HepG2 (cell line): ENCODE measurements at regions not wholly inside any gene's neighbourhood (a gene's known extent, or its start where the extent isn't known, plus 50 kb on each side); places are given as distances from the start of the nearest gene placed in this dataset.

Experiments
- ATAC-seq: fragments of 200-7000 bp; cut with Tn5 transposase; 3 replicates; pipeline ENCODE4 v1.9.1; 2020; ENCODE audit warnings: mild to moderate bottlenecking, moderate library complexity
- BruUV-seq: library from RNA; stranded (reverse); fragments of 400-500 nt; replicated peaks from 2 replicates; lab custom pipeline; 2021; lab: Mats Ljungman, UMichigan
- CTCF ChIA-PET: fragments of 300-600 bp; formaldehyde crosslinking; extraction: SDS; loops from one replicate; lab custom pipeline; 2021; ENCODE audit warnings: low total read pairs, inconsistent platforms, low intra/inter-chr PET ratio; lab: Yijun Ruan, JAX
- POLR2A ChIA-PET: fragments of 350-600 bp; sonication (Branson Sonifier 250); formaldehyde crosslinking; loops from one replicate; lab custom pipeline; 2020; ENCODE audit warnings: antibody characterized with exemption, inconsistent platforms; lab: Yijun Ruan, JAX
- DNase-seq: peaks from one replicate; pipeline ENCODE4 v3.0.0-alpha.2; 2015; ENCODE audit warnings: low spot score
- FAIRE-seq: peaks from 3 replicates; lab custom pipeline; 2011; peaks lifted over from hg19 to GRCh38; lab: Jason Lieb, UNC
- H2AFZ ChIP-seq: one replicate; pipeline ENCODE4 v1.6.1; 2011; ENCODE audit warnings: low read length, inconsistent platforms
- H3K27ac ChIP-seq: fragments of 300-600 bp; 3 replicates; pipeline ENCODE4 v1.8.0; 2011; ENCODE audit warnings: mixed run types, mild to moderate bottlenecking, mixed read lengths, low read length, inconsistent platforms; ENCODE audit not compliant: insufficient read depth; ENCODE audit errors: extremely low read length
- H3K27me3 ChIP-seq, 2 experiments: fragments of 200-600 bp in 1 of 2; 2 replicates in 1 of 2; 3 replicates in 1 of 2; pipeline versions ENCODE4 v1.6.0 to v1.8.0; 2011; ENCODE audit warnings: low read length in 2 of 2, mild to moderate bottlenecking in 2 of 2, moderate library complexity in 2 of 2, inconsistent platforms in 1 of 2; ENCODE audit not compliant: insufficient read depth in 2 of 2, control insufficient read depth in 1 of 2
- H3K36me3 ChIP-seq, 2 experiments: fragments of 200-600 bp in 1 of 2; replicated peaks in 1 of 2; 2 replicates in 1 of 2; 3 replicates in 1 of 2; pipeline versions ENCODE4 v1.5.1 to v1.8.0; 2011; ENCODE audit warnings: low read length in 2 of 2, inconsistent platforms in 1 of 2; ENCODE audit not compliant: insufficient read depth in 2 of 2, control insufficient read depth in 1 of 2
- H3K4me1 ChIP-seq: 2 replicates; pipeline ENCODE4 v1.5.1; 2012; ENCODE audit warnings: low read length, inconsistent platforms; ENCODE audit not compliant: insufficient read depth
- H3K4me2 ChIP-seq: 2 replicates; pipeline ENCODE4 v1.6.0; 2011; ENCODE audit warnings: low read depth, low read length, inconsistent platforms
- H3K4me3 ChIP-seq, 3 experiments: fragments of 200-600 bp in 1 of 3; sonication (generic), shearing (Covaris generic) in 1 of 3; replicated peaks in 1 of 3; 2 replicates each; pipeline ENCODE4 v1.5.1; 2011 to 2016; ENCODE audit warnings: low read length in 3 of 3, inconsistent platforms in 2 of 3, low read depth in 2 of 3, mild to moderate bottlenecking in 2 of 3, control low read depth in 1 of 3, mixed read lengths in 1 of 3; ENCODE audit not compliant: insufficient read depth in 1 of 3
- H3K79me2 ChIP-seq: one replicate; pipeline ENCODE4 v1.6.1; 2011; ENCODE audit warnings: low read length, inconsistent platforms; ENCODE audit not compliant: insufficient read depth
- H3K9ac ChIP-seq: 2 replicates; pipeline ENCODE4 v1.6.0; 2011; ENCODE audit warnings: mild to moderate bottlenecking, low read depth, low read length, inconsistent platforms; ENCODE audit not compliant: insufficient read depth
- H3K9me3 ChIP-seq: 2 replicates; pipeline ENCODE4 v1.5.1; 2012; ENCODE audit warnings: mild to moderate bottlenecking, low read length
- H4K20me1 ChIP-seq: 2 replicates; pipeline ENCODE4 v1.6.0; 2011; ENCODE audit warnings: inconsistent platforms, mild to moderate bottlenecking, low read length, moderate library complexity; ENCODE audit not compliant: insufficient read depth
- ARNTL ChIP-seq: sonication (generic); formaldehyde crosslinking; IDR thresholded peaks from 2 replicates; pipeline ENCODE4 v1.4.0; 2020; ENCODE audit warnings: mild to moderate bottlenecking, missing genetic modification reagents
- ATF6 ChIP-seq: sonication (generic); formaldehyde crosslinking; conservative IDR thresholded peaks from 2 replicates; pipeline ENCODE4 v1.4.0; 2020; ENCODE audit warnings: missing genetic modification reagents
- BRCA1 ChIP-seq: sonication (generic); formaldehyde crosslinking; IDR thresholded peaks from 2 replicates; pipeline ENCODE4 v1.4.0; 2020; ENCODE audit warnings: missing genetic modification reagents
- GZF1 ChIP-seq: sonication (generic); formaldehyde crosslinking; IDR thresholded peaks from 2 replicates; pipeline ENCODE4 v1.5.1; 2020; ENCODE audit warnings: mild to moderate bottlenecking, missing genetic modification reagents
- HOXA7 ChIP-seq: sonication (generic); formaldehyde crosslinking; IDR thresholded peaks from 2 replicates; pipeline ENCODE4 v1.8.1; 2022; ENCODE audit warnings: mild to moderate bottlenecking, missing genetic modification reagents, moderate library complexity
- PRDM10 ChIP-seq: sonication (generic); formaldehyde crosslinking; IDR thresholded peaks from 2 replicates; pipeline ENCODE4 v1.4.0; 2020; ENCODE audit warnings: low read depth, missing genetic modification reagents
- SIX1 ChIP-seq: sonication (generic); formaldehyde crosslinking; IDR thresholded peaks from 2 replicates; pipeline ENCODE4 v1.4.0; 2020; ENCODE audit warnings: missing genetic modification reagents, borderline replicate concordance
- SPEN ChIP-seq: sonication (generic); formaldehyde crosslinking; IDR thresholded peaks from 2 replicates; pipeline ENCODE4 v1.5.1; 2020; ENCODE audit warnings: low read depth, mild to moderate bottlenecking, missing genetic modification reagents
- ZBTB44 ChIP-seq: sonication (generic); formaldehyde crosslinking; IDR thresholded peaks from 2 replicates; pipeline ENCODE4 v1.4.0; 2020; ENCODE audit warnings: missing genetic modification reagents
- ZNF703 ChIP-seq: sonication (generic); formaldehyde crosslinking; IDR thresholded peaks from 2 replicates; pipeline ENCODE4 v1.5.1; 2020; ENCODE audit warnings: missing genetic modification reagents, mild to moderate bottlenecking, moderate library complexity, borderline replicate concordance
- ZNF709 ChIP-seq: sonication (generic); formaldehyde crosslinking; IDR thresholded peaks from 2 replicates; pipeline ENCODE4 v1.5.0; 2020; ENCODE audit warnings: mild to moderate bottlenecking, missing genetic modification reagents
- ZNF746 ChIP-seq: sonication (generic); formaldehyde crosslinking; IDR thresholded peaks from 2 replicates; pipeline ENCODE4 v1.8.0; 2022; ENCODE audit warnings: mild to moderate bottlenecking, missing genetic modification reagents
- ZNF773 ChIP-seq: sonication (generic); formaldehyde crosslinking; IDR thresholded peaks from 2 replicates; pipeline ENCODE4 v1.4.0; 2020; ENCODE audit warnings: missing genetic modification reagents, borderline replicate concordance
- WGBS: methylation state at CpG from one replicate; pipeline ENCODE4 v1.1.6; 2017; ENCODE audit warnings: low lambda C conversion rate; 5-methylcytosine and 5-hydroxymethylcytosine counted together
- in situ Hi-C: cut with HindIII; loops from 2 replicates; pipeline ENCODE4 v1.10.0; 2017; ENCODE audit warnings: low pct_unique_long_range_greater_than_20kb; ENCODE audit not compliant: extremely low pct_ligation_motif_present
- intact Hi-C: fragments of 100-400 bp; cut with micrococcal nuclease; formaldehyde crosslinking; loops from one replicate; pipeline ENCODE4 v1.10.0; 2022; ENCODE audit not compliant: unreplicated experiment

DNA sequence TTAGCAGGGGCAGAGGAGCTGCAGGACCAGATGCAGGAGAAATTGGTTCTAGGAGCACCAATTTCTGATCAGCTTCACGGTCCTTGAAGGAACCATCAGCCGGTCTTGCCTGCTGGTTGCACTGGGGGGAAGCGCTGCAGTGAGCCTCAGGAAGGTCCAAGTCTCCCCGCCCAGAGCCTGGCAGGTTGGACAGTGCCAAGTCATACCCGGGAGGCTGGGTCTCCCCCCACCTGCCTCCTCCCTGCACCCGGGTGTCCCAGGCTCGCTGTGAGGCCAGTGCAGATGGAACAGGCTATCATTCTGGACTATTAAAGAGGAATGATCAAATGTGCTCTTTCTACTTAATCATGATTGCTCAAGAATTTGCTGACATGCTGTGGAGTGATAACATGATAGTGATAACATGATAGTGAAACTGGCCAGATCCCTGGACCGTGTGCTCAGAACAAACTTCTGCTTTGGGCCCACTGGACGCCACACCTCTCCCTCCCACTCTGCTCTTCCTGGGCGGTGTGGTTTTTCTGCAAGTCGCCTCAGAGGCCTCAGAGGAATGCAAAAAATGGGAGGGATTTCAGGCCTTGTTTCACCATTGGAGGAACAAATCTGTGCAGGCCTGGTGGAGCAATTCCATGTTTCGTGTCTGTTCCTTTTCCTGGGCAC is 236.0 kb downstream of the IRF8 start:
- Histone ChIP-seq H3K79me2 (no peaks in the 10 kb centered on the region), H3K27me3 (peaks cover 2 to 10% of the 10 kb centered on the region in 2 experiments; a peak in 2 of 5 replicates), H3K9me3 (no peaks in the 10 kb centered on the region), H3K4me3 (no peak overlapping the region), H2AFZ (no peak overlapping the region), H3K9ac (no peak overlapping the region), H3K4me2 (no peak overlapping the region), H4K20me1 (no peaks in the 10 kb centered on the region), H3K36me3 (no peaks in the 10 kb centered on the region), H3K27ac (no peak overlapping the region), H3K4me1 (no peaks in the 10 kb centered on the region)
- intact Hi-C loops = no loop called here
- ChIA-PET CTCF (no interaction called here), POLR2A (no interaction called here)
- no peak for ATAC-seq
- no peak for DNase-seq
- no peak for TF ChIP-seq SIX1 (CRISPR knock-in tag)
- no peak for TF ChIP-seq ZNF703
- no peak for TF ChIP-seq SPEN (CRISPR knock-in tag)
- TF ChIP-seq BRCA1 (CRISPR knock-in tag) = no peak
- TF ChIP-seq PRDM10 = no peak
- no peak for TF ChIP-seq ATF6 (CRISPR knock-in tag)
- no peak for TF ChIP-seq ZBTB44 (CRISPR knock-in tag)
- no peak for TF ChIP-seq HOXA7 (CRISPR knock-in tag)
- no peak for TF ChIP-seq GZF1 (CRISPR knock-in tag)
- TF ChIP-seq ZNF709 = no peak
- no peak for TF ChIP-seq ZNF746 (CRISPR knock-in tag)
- no peak for TF ChIP-seq ZNF773 (CRISPR knock-in tag)
- TF ChIP-seq ARNTL (CRISPR knock-in tag) = no peak
- in situ Hi-C loops = no loop called here
- no peak for FAIRE-seq
- BruUV-seq = no TSS peak
- 19% methylated on average over 8 of the region's 12 CpGs for WGBS
